Activated naive CD8-positive, alpha-beta T cell treated with anti-CD3 and anti-CD28 coated beads, Interleukin-2, amount 50 U/mL, for 24 hours (primary cell): ENCODE measurements at regions not wholly inside any gene's neighbourhood (a gene's known extent, or its start where the extent isn't known, plus 50 kb on each side); places are given as distances from the start of the nearest gene placed in this dataset.
"Not testable (repeated sequence)": the region's sequence is repeated elsewhere in the genome, so short reads cannot be mapped to it uniquely, and the experiment has no call there.

Experiments used
- ATAC-seq: fragments of 150-1000 bp; cut with Tn5 transposase; one replicate; pipeline ENCODE4 v1.10.0; 2021
- DNase-seq: peaks from one replicate; pipeline ENCODE4 v3.0.0; 2021
- H3K27ac Mint-ChIP-seq: one replicate; pipeline ENCODE4 v1.8.0; 2021; ENCODE audit warnings: mild to moderate bottlenecking, mixed read lengths
- H3K27me3 Mint-ChIP-seq: one replicate; pipeline ENCODE4 v1.8.0; 2021; ENCODE audit warnings: mixed read lengths
- H3K36me3 Mint-ChIP-seq: one replicate; pipeline ENCODE4 v1.8.0; 2021; ENCODE audit warnings: low read depth, mixed read lengths
- H3K4me1 Mint-ChIP-seq: one replicate; pipeline ENCODE4 v1.8.0; 2021; ENCODE audit warnings: mixed read lengths
- H3K4me3 Mint-ChIP-seq: one replicate; pipeline ENCODE4 v1.8.0; 2021; ENCODE audit warnings: mild to moderate bottlenecking, moderate library complexity, mixed read lengths
- H3K9me3 Mint-ChIP-seq: one replicate; pipeline ENCODE4 v1.8.0; 2021; ENCODE audit warnings: mixed read lengths

- no peak overlapping the region for H3K27ac Mint-ChIP-seq
- ATAC-seq: no peak
Observed at GRCh38 chr4:79663865-79664264, 255.8 kb upstream of the GK2 start.

GRCh38 chr4:79663141-79663540 lies 255.1 kb upstream of the GK2 start:
- ATAC-seq: no peak
- no peak for DNase-seq
- Mint-ChIP-seq H3K4me1 (no peaks in the 10 kb centered on the region), H3K36me3 (no peaks in the 10 kb centered on the region), H3K27ac (no peak overlapping the region), H3K27me3 (no peaks in the 10 kb centered on the region), H3K9me3 (peaks cover 16% of the 10 kb centered on the region), H3K4me3 (no peak overlapping the region)

More at GRCh38 chr4:79663865-79664264, 255.8 kb upstream of the GK2 start:
- Mint-ChIP-seq H3K4me1 (no peaks in the 10 kb centered on the region), H3K27me3 (no peaks in the 10 kb centered on the region), H3K4me3 (no peak overlapping the region), H3K36me3 (peaks cover under 1% of the 10 kb centered on the region), H3K9me3 (peaks cover 16% of the 10 kb centered on the region)
- DNase-seq: no peak

GRCh38 chr4:79662651-79663050 lies 254.6 kb upstream of the GK2 start:
- Mint-ChIP-seq H3K4me3 (no peak overlapping the region), H3K36me3 (no peaks in the 10 kb centered on the region), H3K27me3 (no peaks in the 10 kb centered on the region), H3K4me1 (no peaks in the 10 kb centered on the region), H3K27ac (no peak overlapping the region), H3K9me3 (peaks cover 16% of the 10 kb centered on the region)
- DNase-seq: no peak
- ATAC-seq: no peak

GRCh38 chr4:79661196-79661595 lies 253.2 kb upstream of the GK2 start:
- no peak for DNase-seq
- H3K27me3 Mint-ChIP-seq: no peaks in the 10 kb centered on the region
- no peaks in the 10 kb centered on the region for H3K4me1 Mint-ChIP-seq
- ATAC-seq: no peak
- no peak overlapping the region for H3K4me3 Mint-ChIP-seq
- no peak overlapping the region for H3K27ac Mint-ChIP-seq
- peaks cover 16% of the 10 kb centered on the region for H3K9me3 Mint-ChIP-seq
- H3K36me3 Mint-ChIP-seq: no peaks in the 10 kb centered on the region

- not testable (repeated sequence) for H3K4me1 Mint-ChIP-seq, H3K36me3 Mint-ChIP-seq, DNase-seq, H3K27me3 Mint-ChIP-seq, H3K4me3 Mint-ChIP-seq, ATAC-seq, H3K27ac Mint-ChIP-seq
- peaks cover 16% of the 10 kb centered on the region for H3K9me3 Mint-ChIP-seq
Observed at GRCh38 chr4:79659308-79659870, 251.4 kb upstream of the GK2 start.

GRCh38 chr4:79657379-79657778 lies 249.4 kb upstream of the GK2 start:
- H3K27me3 Mint-ChIP-seq: no peaks in the 10 kb centered on the region
- H3K4me3 Mint-ChIP-seq: no peak overlapping the region
- no peak for ATAC-seq
- DNase-seq: no peak
- H3K4me1 Mint-ChIP-seq: no peaks in the 10 kb centered on the region
- H3K27ac Mint-ChIP-seq: no peak overlapping the region
- H3K9me3 Mint-ChIP-seq: peaks cover 16% of the 10 kb centered on the region
- no peaks in the 10 kb centered on the region for H3K36me3 Mint-ChIP-seq

- no peaks in the 10 kb centered on the region for H3K27me3 Mint-ChIP-seq
- DNase-seq (no peak), ATAC-seq (no peak)
- H3K36me3 Mint-ChIP-seq: no peaks in the 10 kb centered on the region
- no peak overlapping the region for H3K4me3 Mint-ChIP-seq
- peaks cover 9% of the 10 kb centered on the region for H3K4me1 Mint-ChIP-seq
- H3K27ac Mint-ChIP-seq: no peak overlapping the region
- peaks cover 5% of the 10 kb centered on the region for H3K9me3 Mint-ChIP-seq
Observed at GRCh38 chr4:79653871-79654270, 245.8 kb upstream of the GK2 start.

- no peak for ATAC-seq
- Mint-ChIP-seq H3K4me3 (no peak overlapping the region), H3K9me3 (no peaks in the 10 kb centered on the region), H3K4me1 (peaks cover 9% of the 10 kb centered on the region), H3K27me3 (peaks cover 2% of the 10 kb centered on the region), H3K27ac (no peak overlapping the region), H3K36me3 (no peaks in the 10 kb centered on the region)
- DNase-seq: no peak
Observed at GRCh38 chr4:79652738-79653137, 244.7 kb upstream of the GK2 start.

GRCh38 chr4:79652232-79652631 lies 244.2 kb upstream of the GK2 start:
- no peak overlapping the region for H3K4me3 Mint-ChIP-seq
- H3K36me3 Mint-ChIP-seq: no peaks in the 10 kb centered on the region
- no peak for ATAC-seq
- H3K4me1 Mint-ChIP-seq: peaks cover 9% of the 10 kb centered on the region
- H3K27ac Mint-ChIP-seq: no peak overlapping the region
- no peak for DNase-seq
- H3K9me3 Mint-ChIP-seq: no peaks in the 10 kb centered on the region
- peaks cover 2% of the 10 kb centered on the region for H3K27me3 Mint-ChIP-seq

- Mint-ChIP-seq H3K4me3 (no peak overlapping the region), H3K4me1 (peaks cover 9% of the 10 kb centered on the region), H3K9me3 (no peaks in the 10 kb centered on the region), H3K27ac (no peak overlapping the region), H3K27me3 (peaks cover 2% of the 10 kb centered on the region), H3K36me3 (no peaks in the 10 kb centered on the region)
- no peak for ATAC-seq
- DNase-seq: no peak
Observed at GRCh38 chr4:79651456-79651855, 243.4 kb upstream of the GK2 start.

GRCh38 chr4:79650794-79651431 lies 242.9 kb upstream of the GK2 start:
- no peak overlapping the region for H3K4me3 Mint-ChIP-seq
- H3K9me3 Mint-ChIP-seq: no peaks in the 10 kb centered on the region
- H3K27me3 Mint-ChIP-seq: peaks cover 2% of the 10 kb centered on the region
- H3K4me1 Mint-ChIP-seq: peaks cover 9% of the 10 kb centered on the region
- DNase-seq (no peak), ATAC-seq (peak; percentile 68)
- no peaks in the 10 kb centered on the region for H3K36me3 Mint-ChIP-seq
- no peak overlapping the region for H3K27ac Mint-ChIP-seq

- no peaks in the 10 kb centered on the region for H3K36me3 Mint-ChIP-seq
- peaks cover 9% of the 10 kb centered on the region for H3K4me1 Mint-ChIP-seq
- no peak for ATAC-seq
- peaks cover 2% of the 10 kb centered on the region for H3K27me3 Mint-ChIP-seq
- no peaks in the 10 kb centered on the region for H3K9me3 Mint-ChIP-seq
- H3K27ac Mint-ChIP-seq: no peak overlapping the region
- DNase-seq: no peak
- H3K4me3 Mint-ChIP-seq: no peak overlapping the region
Observed at GRCh38 chr4:79650217-79650616, 242.2 kb upstream of the GK2 start.

- no peaks in the 10 kb centered on the region for H3K9me3 Mint-ChIP-seq
- peaks cover 2% of the 10 kb centered on the region for H3K27me3 Mint-ChIP-seq
- H3K27ac Mint-ChIP-seq: no peak overlapping the region
- no peak for ATAC-seq
- peaks cover 4% of the 10 kb centered on the region for H3K4me1 Mint-ChIP-seq
- no peak for DNase-seq
- no peak overlapping the region for H3K4me3 Mint-ChIP-seq
- H3K36me3 Mint-ChIP-seq: no peaks in the 10 kb centered on the region
Observed at GRCh38 chr4:79645942-79646341, 237.9 kb upstream of the GK2 start.

- no peak overlapping the region for H3K4me3 Mint-ChIP-seq
- no peak for ATAC-seq
- H3K27ac Mint-ChIP-seq: no peak overlapping the region
- H3K36me3 Mint-ChIP-seq: no peaks in the 10 kb centered on the region
- H3K4me1 Mint-ChIP-seq: no peaks in the 10 kb centered on the region
- H3K9me3 Mint-ChIP-seq: no peaks in the 10 kb centered on the region
- DNase-seq: no peak
- peaks cover 2% of the 10 kb centered on the region for H3K27me3 Mint-ChIP-seq
Observed at GRCh38 chr4:79638735-79639134, 230.7 kb upstream of the GK2 start.

GRCh38 chr4:79636991-79637390 lies 229.0 kb upstream of the GK2 start:
- Mint-ChIP-seq H3K4me1 (no peaks in the 10 kb centered on the region), H3K4me3 (no peak overlapping the region), H3K9me3 (no peaks in the 10 kb centered on the region), H3K27ac (no peak overlapping the region), H3K27me3 (peaks cover 2% of the 10 kb centered on the region), H3K36me3 (no peaks in the 10 kb centered on the region)
- ATAC-seq (no peak), DNase-seq (no peak)

- Mint-ChIP-seq H3K9me3 (no peaks in the 10 kb centered on the region), H3K4me3 (no peak overlapping the region), H3K27me3 (peaks cover 2% of the 10 kb centered on the region), H3K36me3 (no peaks in the 10 kb centered on the region), H3K4me1 (no peaks in the 10 kb centered on the region), H3K27ac (no peak overlapping the region)
- DNase-seq (no peak), ATAC-seq (no peak)
Observed at GRCh38 chr4:79634111-79634510, 226.1 kb upstream of the GK2 start.
